ENCODE measurements at regions not wholly inside any gene's neighbourhood (a gene's known extent, or its start where the extent isn't known, plus 50 kb on each side); places are given as distances from the start of the nearest gene placed in this dataset.

GRCh38 chr11:14593671-14594070 is 49.9 kb upstream of the PDE3B start:
- Histone ChIP-seq H3K9me3 (no peaks in the 10 kb centered on the region), H3K36me3 (replicated peaks) (no peaks in the 10 kb centered on the region), H3K4me3 (no peak overlapping the region), H3K27me3 (ENCODE audit: low read depth) (no peaks in the 10 kb centered on the region), H3K4me1 (no peaks in the 10 kb centered on the region)
- DNase-seq (ENCODE audit: low spot score in 2 of 2) = no peak
- in situ Hi-C loops (cut with MboI; ENCODE audit: low sequenced_read_pairs) = no loop called here

All from HAP-1 (cell line).